Activated T-helper 1 cell treated with Interleukin-2 at 50 U/mL for 16 hours (primary cell): ENCODE measurements at regions not wholly inside any gene's neighbourhood (a gene's known extent, or its start where the extent isn't known, plus 50 kb on each side); places are given as distances from the start of the nearest gene placed in this dataset.
"Not testable (repeated sequence)": the region's sequence is repeated elsewhere in the genome, so short reads cannot be mapped to it uniquely, and the experiment has no call there.

Experiments
- DNase-seq: peaks from one replicate; pipeline ENCODE4 v3.0.0-alpha.2; 2020; ENCODE audit warnings: low read depth

GRCh38 chr17:83159204-83160049 is 80.0 kb downstream of the METRNL start:
- DNase-seq = no peak

- no peak for DNase-seq
Observed at GRCh38 chr17:83160443-83161297, 81.3 kb downstream of the METRNL start.

- DNase-seq = no peak
Observed at GRCh38 chr17:83161298-83162034, 82.1 kb downstream of the METRNL start.

- DNase-seq = no peak
Observed at GRCh38 chr17:83162035-83162745, 82.8 kb downstream of the METRNL start.

DNA sequence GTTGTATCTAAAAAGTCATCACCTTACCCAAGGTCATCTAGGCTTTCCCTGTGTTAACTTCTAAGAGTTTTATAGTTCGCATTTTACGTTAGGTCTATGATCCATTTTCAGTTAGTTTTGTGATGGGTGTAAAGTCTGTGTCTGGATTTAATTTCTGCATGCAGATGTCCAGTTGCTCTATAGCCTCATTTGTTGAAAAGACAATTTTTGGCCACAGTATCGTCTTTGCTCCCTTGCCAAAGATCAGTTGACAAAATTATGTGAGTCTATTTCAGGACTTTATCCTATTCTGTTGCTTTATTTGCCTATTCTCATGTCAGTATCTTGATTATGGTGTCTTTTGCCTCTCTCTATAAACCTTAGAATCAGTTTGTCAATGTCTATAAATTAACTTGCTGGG is 85.1 kb downstream of the METRNL start:
- no peak for DNase-seq

- no peak for DNase-seq
Observed at GRCh38 chr17:83170571-83171260, 91.3 kb downstream of the METRNL start.

DNA sequence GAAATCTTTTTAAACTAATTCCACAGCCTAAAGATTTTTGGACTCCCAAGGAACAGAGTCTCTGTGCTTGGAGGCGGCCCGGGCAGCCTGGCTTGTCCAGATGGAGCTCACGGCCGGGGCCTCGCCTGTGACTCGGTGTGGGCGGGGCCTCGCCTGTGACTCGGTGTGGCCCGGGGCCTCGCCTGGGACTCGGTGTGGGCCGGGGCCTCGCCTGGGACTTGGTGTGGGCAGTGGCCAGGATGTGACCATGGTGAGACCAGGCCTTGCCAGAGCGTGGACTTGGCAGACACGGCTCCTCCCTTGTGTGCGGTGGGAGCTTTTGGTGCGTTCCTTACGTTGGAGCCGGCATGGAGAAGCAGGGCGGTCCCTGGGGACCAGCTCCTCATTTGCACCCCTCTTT is 92.3 kb downstream of the METRNL start:
- no peak for DNase-seq

DNA sequence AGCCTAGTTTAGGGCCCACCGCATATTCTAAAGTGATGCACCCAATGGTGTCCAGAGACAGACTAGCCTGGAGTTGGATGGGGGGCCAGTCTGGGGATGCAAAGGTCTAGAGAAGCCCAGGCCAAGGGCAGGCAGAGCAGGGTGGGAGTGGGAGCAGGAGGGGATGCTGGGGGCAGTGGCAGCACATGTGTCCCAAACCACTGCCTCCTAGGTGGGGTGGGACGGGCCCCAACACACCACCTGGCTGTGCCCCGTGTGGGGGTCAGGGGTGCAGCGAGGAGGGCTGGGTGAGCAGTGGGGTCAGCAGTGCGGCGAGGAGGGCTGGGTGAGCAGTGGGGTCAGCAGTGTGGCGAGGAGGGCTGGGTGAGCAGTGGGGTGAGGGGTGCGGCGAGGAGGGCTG is 92.7 kb downstream of the METRNL start:
- DNase-seq = not testable (repeated sequence)

DNA sequence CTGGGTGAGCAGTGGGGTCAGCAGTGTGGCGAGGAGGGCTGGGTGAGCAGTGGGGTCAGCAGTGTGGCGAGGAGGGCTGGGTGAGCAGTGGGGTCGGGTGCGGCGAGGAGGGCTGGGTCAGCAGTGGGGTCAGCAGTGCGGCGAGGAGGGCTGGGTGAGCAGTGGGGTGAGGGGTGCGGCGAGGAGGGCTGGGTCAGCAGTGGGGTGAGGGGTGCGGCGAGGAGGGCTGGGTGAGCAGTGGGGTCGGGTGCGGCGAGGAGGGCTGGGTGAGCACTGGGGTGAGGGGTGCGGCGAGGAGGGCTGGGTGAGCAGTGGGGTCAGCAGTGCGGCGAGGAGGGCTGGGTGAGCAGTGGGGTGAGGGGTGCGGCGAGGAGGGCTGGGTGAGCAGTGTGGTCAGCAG is 93.2 kb downstream of the METRNL start:
- DNase-seq = not testable (repeated sequence)

DNA sequence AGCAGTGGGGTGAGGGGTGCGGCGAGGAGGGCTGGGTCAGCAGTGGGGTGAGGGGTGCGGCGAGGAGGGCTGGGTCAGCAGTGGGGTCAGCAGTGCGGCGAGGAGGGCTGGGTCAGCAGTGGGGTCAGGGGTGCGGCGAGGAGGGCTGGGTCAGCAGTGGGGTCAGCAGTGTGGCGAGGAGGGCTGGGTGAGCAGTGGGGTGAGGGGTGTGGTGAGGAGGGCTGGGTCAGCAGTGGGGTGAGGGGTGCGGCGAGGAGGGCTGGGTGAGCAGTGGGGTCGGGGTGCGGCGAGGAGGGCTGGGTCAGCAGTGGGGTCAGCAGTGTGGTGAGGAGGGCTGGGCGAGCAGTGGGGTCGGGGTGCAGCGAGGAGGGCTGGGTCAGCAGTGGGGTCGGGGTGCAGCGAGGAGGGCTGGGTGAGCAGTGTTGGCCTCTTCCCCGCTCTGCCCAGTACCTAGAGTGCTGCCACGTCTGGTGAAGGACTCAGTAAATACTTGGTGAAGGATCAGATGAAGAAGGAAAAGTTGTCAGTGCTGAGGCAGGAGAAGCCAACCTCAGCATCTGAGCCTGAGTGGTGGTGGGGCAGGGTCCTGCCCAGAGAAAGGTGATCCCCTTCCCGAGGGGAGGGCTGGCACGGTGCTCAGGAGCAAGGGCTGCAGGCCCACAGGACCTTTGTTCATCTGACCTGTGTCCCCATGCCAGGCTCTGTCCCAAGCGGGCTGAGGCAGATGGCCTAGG is 93.9 kb downstream of the METRNL start:
- not testable (repeated sequence) for DNase-seq

DNA sequence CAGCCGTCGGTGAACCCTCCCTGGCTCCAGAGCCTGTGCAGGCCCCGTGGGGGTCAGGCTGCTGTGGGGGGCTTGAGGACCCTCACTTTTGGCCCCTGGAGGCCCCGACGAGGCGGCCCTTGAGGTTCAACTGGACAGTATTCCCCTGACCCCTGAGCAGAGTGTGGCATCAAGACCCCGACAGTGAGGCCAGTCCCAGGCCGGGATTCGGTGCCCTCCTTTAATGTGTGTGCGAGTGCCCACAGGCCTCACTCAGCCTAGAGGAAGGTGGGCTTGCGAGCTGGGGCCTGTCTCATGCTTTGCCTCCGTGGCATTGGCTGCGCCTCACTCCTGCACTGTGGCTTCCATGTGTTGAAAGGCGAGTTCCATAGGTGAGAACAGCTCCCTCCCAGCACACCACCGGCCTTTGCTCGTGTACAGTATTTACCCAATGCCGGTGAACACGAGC is 94.5 kb downstream of the METRNL start:
- no peak for DNase-seq

GRCh38 chr17:83174362-83175118 is 95.1 kb downstream of the METRNL start:
- no peak for DNase-seq

GRCh38 chr17:83175119-83175821 is 95.9 kb downstream of the METRNL start:
- no peak for DNase-seq

DNA sequence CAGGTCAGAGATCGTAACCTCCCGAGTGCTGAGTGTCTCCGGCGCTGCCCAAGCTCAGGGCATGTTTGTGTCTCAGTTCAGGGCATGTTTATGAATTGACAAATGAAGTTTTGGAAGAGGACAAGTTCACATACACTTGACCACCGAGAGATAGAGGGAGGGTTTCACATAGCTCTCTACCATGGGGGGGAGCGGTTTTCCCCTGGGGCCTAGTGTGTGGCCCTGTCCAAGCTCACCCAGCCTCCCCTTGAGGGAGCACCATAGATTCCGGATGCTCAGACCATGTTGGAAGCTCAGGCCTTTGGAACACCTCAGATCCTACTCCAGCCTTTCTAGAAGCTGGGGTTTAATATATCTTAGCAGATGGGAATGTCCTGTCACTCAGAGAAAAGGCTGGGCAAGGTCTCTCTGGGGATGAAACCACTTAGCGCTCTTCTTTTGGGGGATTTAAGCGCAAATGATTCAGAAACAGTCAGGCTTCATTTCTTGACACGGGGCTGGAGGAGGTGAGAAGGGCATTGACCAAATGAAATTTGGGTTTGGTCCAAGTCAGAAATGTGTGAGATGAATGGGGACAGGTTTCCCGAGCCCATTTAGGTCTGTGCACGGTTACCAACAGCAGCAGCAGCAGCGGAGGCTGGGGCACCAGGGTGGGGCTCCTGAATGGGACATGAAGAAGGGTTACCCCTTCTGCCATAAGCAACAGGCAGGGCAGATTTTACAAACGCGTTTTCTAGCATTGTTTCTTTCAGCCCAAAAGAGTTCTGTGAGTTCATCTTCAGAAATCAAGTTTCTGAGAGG is 96.6 kb downstream of the METRNL start:
- DNase-seq = no peak

- no peak for DNase-seq
Observed at GRCh38 chr17:83176623-83177583, 97.5 kb downstream of the METRNL start.

GRCh38 chr17:83177611-83178532 is 98.5 kb downstream of the METRNL start:
- DNase-seq = no peak
